ENCODE measurements at regions not wholly inside any gene's neighbourhood (a gene's known extent, or its start where the extent isn't known, plus 50 kb on each side); places are given as distances from the start of the nearest gene placed in this dataset.

- DNase-seq (ENCODE audit: low read depth), result no peak
These were observed 822.8 kb downstream of the GALC start for GRCh38 chr14:87170179-87170578.

GRCh38 chr14:87169362-87169761 lies 823.6 kb downstream of the GALC start:
- no peak for DNase-seq (ENCODE audit: low read depth)

GRCh38 chr14:87161502-87161901 lies 831.5 kb downstream of the GALC start:
- no peak for DNase-seq (ENCODE audit: low read depth)

GRCh38 chr14:87160989-87161388 lies 832.0 kb downstream of the GALC start:
- no peak for DNase-seq (ENCODE audit: low read depth)

GRCh38 chr14:87158283-87158682 lies 834.7 kb downstream of the GALC start:
- no peak for DNase-seq (ENCODE audit: low read depth)

- DNase-seq (ENCODE audit: low read depth), result no peak
These were observed 836.1 kb downstream of the GALC start for GRCh38 chr14:87156878-87157277.

GRCh38 chr14:87155856-87156488 lies 837.0 kb downstream of the GALC start:
- DNase-seq (ENCODE audit: low read depth), result no peak

GRCh38 chr14:87153901-87154300 lies 839.1 kb downstream of the GALC start:
- no peak for DNase-seq (ENCODE audit: low read depth)

GRCh38 chr14:87153391-87153790 lies 839.6 kb downstream of the GALC start:
- DNase-seq (ENCODE audit: low read depth), result no peak

GRCh38 chr14:87152693-87153092 lies 840.3 kb downstream of the GALC start:
- DNase-seq (ENCODE audit: low read depth), result no peak

GRCh38 chr14:87149583-87150354 lies 843.2 kb downstream of the GALC start:
- DNase-seq (ENCODE audit: low read depth), result no peak

GRCh38 chr14:87148655-87149054 lies 844.3 kb downstream of the GALC start:
- DNase-seq (ENCODE audit: low read depth), result no peak

- no peak for DNase-seq (ENCODE audit: low read depth)
These were observed 850.3 kb downstream of the GALC start for GRCh38 chr14:87142551-87143211.

GRCh38 chr14:87141801-87142200 lies 851.2 kb downstream of the GALC start:
- DNase-seq (ENCODE audit: low read depth), result no peak

GRCh38 chr14:87139299-87139698 lies 853.7 kb downstream of the GALC start:
- DNase-seq (ENCODE audit: low read depth), result no peak

- DNase-seq (ENCODE audit: low read depth), result no peak
These were observed 859.7 kb downstream of the GALC start for GRCh38 chr14:87133073-87133801.

GRCh38 chr14:87131879-87132278 lies 861.1 kb downstream of the GALC start:
- DNase-seq (ENCODE audit: low read depth), result no peak

- DNase-seq (ENCODE audit: low read depth), result no peak
These were observed 870.8 kb downstream of the GALC start for GRCh38 chr14:87122166-87122565.

- no peak for DNase-seq (ENCODE audit: low read depth)
These were observed 871.3 kb downstream of the GALC start for GRCh38 chr14:87121716-87122115.

- DNase-seq (ENCODE audit: low read depth), result no peak
These were observed 877.7 kb downstream of the GALC start for GRCh38 chr14:87115234-87115633.

- no peak for DNase-seq (ENCODE audit: low read depth)
These were observed 879.7 kb downstream of the GALC start for GRCh38 chr14:87113286-87113685.

- no peak for DNase-seq (ENCODE audit: low read depth)
These were observed 881.2 kb downstream of the GALC start for GRCh38 chr14:87111741-87112140.
